GM06990 (cell line): ENCODE measurements at regions not wholly inside any gene's neighbourhood (a gene's known extent, or its start where the extent isn't known, plus 50 kb on each side); places are given as distances from the start of the nearest gene placed in this dataset.

ENCODE experiments used
- DNase-seq: peaks from one replicate; pipeline ENCODE4 v3.0.0-alpha.2; 2011; ENCODE audit not compliant: insufficient read length; ENCODE audit errors: extremely low read depth
- H3K27me3 ChIP-seq: replicated peaks from 2 replicates; pipeline ENCODE4 v1.6.0; 2011; ENCODE audit warnings: low read length; ENCODE audit not compliant: control insufficient read depth, insufficient read depth
- H3K36me3 ChIP-seq: 2 replicates; pipeline ENCODE4 v1.5.1; 2011; ENCODE audit warnings: low read length; ENCODE audit not compliant: control insufficient read depth, insufficient read depth
- H3K4me3 ChIP-seq: replicated peaks from 2 replicates; pipeline ENCODE4 v1.5.1; 2011; ENCODE audit warnings: low read depth, mild to moderate bottlenecking, control low read depth, low read length
- CTCF ChIP-seq: IDR thresholded peaks from 2 replicates; pipeline ENCODE4 v1.5.1; 2011; ENCODE audit warnings: low read length, control low read depth, mild to moderate bottlenecking, inconsistent platforms; ENCODE audit not compliant: insufficient read depth, poor library complexity, severe bottlenecking

- no peak for DNase-seq
- Histone ChIP-seq H3K27me3 (peaks cover 4% of the 10 kb centered on the region; the same call in 1 of the 2 replicates), H3K36me3 (no peaks in the 10 kb centered on the region), H3K4me3 (no peak overlapping the region)
- TF ChIP-seq CTCF, result no peak
These were observed 237.4 kb upstream of the GMDS start for GRCh38 chr6:2482773-2483172.

- TF ChIP-seq CTCF, result no peak
- DNase-seq, result no peak
- H3K27me3 ChIP-seq, result peaks cover 4% of the 10 kb centered on the region; the same call in 1 of the 2 replicates
- no peak overlapping the region for H3K4me3 ChIP-seq
- no peaks in the 10 kb centered on the region for H3K36me3 ChIP-seq
These were observed 235.9 kb upstream of the GMDS start for GRCh38 chr6:2481307-2481706.

GRCh38 chr6:2480267-2480966, 235.0 kb upstream of the GMDS start:
- no peak for TF ChIP-seq CTCF
- Histone ChIP-seq H3K27me3 (peaks cover 4% of the 10 kb centered on the region; the same call in 1 of the 2 replicates), H3K4me3 (no peak overlapping the region), H3K36me3 (no peaks in the 10 kb centered on the region)
- no peak for DNase-seq

GRCh38 chr6:2478200-2478599, 232.8 kb upstream of the GMDS start:
- no peaks in the 10 kb centered on the region for H3K36me3 ChIP-seq
- no peak for TF ChIP-seq CTCF
- H3K27me3 ChIP-seq, result peaks cover 4% of the 10 kb centered on the region; the same call in 1 of the 2 replicates
- no peak overlapping the region for H3K4me3 ChIP-seq
- no peak for DNase-seq

GRCh38 chr6:2477666-2478065, 232.3 kb upstream of the GMDS start:
- DNase-seq, result no peak
- no peak for TF ChIP-seq CTCF
- Histone ChIP-seq H3K27me3 (peaks cover 4% of the 10 kb centered on the region; the same call in 1 of the 2 replicates), H3K4me3 (no peak overlapping the region), H3K36me3 (no peaks in the 10 kb centered on the region)
